Activated CD4-positive, alpha-beta T cell treated with anti-CD3 and anti-CD28 coated beads for 48 hours (primary cell): ENCODE measurements at regions not wholly inside any gene's neighbourhood (a gene's known extent, or its start where the extent isn't known, plus 50 kb on each side); places are given as distances from the start of the nearest gene placed in this dataset.

Experiments
- DNase-seq: peaks from one replicate; pipeline ENCODE4 v3.0.0-alpha.2; 2020

GRCh38 chr3:39000008-39000450 is 51.7 kb downstream of the SCN11A start:
- no peak for DNase-seq

- no peak for DNase-seq
These were observed 53.7 kb downstream of the SCN11A start for GRCh38 chr3:38998086-38998485.

GRCh38 chr3:38996193-38996592 is 55.6 kb downstream of the SCN11A start:
- DNase-seq: no peak

GRCh38 chr3:38994251-38994650 is 57.5 kb downstream of the SCN11A start:
- DNase-seq: no peak

DNA sequence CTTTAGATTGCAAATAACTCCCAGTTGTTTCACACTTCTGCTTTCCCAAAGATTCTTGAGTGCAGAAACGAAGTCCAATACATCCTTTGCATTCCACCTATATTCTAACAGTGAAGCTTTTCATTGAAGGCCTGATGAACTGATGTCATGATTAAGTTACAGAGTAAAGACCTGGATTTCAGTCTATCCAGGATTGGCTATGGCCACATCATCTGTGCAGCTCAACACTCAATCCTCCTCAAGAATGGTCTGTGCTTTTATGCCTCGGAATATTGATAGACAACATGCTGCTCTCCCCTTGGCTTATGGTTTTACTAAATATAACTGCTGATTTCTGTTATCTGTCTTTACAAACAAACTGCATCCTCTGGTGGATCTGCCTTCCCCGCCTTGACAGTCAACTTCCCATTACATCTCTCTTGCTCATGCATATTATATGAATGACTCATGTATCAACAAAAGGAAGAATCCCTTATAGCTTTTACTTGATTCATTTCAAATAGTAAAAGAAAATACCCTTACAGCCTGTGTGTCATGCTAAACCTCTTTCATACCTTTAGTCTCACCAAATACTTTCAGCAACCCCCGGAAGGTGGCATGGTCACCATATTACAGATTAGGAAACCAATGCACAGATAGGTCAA is 59.5 kb downstream of the SCN11A start:
- DNase-seq: no peak

GRCh38 chr3:38990621-38991020 is 61.1 kb downstream of the SCN11A start:
- no peak for DNase-seq

DNA sequence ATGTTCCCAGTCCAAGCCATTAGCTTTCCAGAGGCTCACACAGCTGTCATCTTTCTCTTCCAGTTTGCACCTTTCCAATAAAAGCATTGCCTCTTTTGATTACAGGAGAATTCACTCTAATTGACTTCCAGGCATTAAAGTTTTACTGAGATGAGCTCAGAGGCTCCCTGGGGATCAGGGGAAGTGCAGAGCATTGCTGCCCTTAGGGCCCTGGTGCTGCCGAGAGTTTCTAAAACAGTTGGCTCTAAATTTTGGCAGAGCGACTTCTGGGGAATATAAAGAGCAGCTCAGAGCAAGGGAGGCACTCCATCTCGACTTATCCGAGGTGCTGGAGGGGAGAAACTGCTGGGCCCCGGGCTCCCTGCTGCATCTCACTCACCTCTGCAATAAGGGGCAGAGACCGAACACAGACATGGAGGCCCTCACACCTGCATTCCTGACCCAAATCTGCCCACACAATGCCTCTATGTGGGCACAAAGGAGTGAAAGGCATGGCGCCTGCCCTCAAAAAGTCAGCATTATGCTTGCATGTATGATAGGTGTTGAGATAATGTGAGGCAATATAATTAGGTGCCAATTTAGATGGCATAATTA is 61.7 kb downstream of the SCN11A start:
- no peak for DNase-seq

GRCh38 chr3:38988955-38989354 is 62.8 kb downstream of the SCN11A start:
- DNase-seq: no peak

DNA sequence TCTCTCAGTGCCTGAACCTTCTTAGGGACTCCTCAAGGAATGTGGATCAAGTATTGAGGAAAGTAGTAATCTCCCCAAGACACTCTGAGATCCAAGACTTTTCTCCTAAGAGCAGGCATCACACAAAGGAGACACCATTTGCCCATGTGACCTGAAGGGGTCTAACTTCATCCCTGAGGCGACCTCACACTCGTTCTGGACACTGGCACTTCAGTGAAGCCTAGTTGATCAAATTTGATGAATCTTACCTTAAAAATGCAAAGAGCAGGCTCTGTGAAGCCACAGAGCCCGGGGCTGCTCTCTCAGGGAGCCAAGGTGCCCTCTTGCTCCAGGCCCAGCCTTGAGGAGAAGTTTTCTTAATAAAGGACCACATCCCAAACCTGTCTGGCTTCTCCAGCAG is 64.3 kb downstream of the SCN11A start:
- DNase-seq: no peak

DNA sequence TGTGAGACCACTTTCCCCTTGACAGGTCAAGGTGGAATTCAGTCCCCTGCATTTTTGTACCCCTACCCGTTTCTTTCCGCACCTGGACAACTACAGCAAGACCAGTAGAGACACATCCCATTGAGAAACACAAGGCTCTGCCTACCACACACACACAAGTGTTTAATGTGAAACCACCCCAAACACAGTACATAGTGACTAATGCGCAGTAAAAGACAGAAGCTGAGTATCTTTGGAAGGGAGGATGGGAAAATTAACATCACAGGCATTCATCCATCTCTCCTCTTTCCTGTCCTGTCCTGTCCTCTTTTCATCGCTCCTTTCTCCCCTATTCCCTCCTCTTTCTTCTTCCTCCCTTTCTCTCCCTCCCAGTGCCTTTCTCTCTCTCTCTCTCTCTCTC is 64.8 kb downstream of the SCN11A start:
- DNase-seq: no peak

DNA sequence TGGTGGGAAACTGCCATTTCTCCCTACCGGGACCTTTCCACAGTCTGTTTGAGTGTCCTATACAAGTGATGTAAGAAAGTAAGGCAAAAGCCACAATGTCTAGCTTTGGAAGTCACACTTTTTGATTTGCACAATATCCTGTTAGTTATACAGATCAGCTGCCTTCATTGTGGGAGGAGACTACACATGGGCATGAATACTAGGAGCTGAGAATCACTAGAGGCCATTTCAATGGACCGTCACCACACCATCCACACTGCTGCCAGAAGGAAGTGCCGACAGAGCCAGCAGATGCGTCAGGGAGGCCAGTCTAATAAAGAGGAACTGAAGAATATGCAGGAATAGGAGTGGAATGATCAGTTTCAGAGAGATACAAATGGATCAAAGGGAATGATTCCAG is 65.8 kb downstream of the SCN11A start:
- no peak for DNase-seq

GRCh38 chr3:38985581-38985980 is 66.2 kb downstream of the SCN11A start:
- no peak for DNase-seq

DNA sequence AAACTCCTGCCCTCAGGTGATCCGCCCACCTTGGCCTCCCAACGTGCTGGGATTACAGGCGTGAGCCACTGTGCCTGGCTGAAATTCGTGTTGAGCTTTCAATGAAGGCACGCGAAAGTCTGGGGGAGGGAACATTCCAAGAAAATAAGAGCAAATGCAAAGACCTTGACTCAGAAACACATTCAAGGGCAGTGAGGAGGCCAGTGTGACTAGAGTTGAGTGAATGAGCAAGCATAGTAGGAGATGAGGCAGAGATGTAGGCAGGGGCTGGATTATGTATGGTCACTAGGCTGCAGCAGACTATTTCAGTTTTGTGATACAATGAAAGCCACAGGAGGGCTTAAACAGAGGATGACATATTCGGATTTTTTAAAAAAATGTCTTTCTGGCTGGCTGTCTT is 67.0 kb downstream of the SCN11A start:
- DNase-seq: no peak

DNA sequence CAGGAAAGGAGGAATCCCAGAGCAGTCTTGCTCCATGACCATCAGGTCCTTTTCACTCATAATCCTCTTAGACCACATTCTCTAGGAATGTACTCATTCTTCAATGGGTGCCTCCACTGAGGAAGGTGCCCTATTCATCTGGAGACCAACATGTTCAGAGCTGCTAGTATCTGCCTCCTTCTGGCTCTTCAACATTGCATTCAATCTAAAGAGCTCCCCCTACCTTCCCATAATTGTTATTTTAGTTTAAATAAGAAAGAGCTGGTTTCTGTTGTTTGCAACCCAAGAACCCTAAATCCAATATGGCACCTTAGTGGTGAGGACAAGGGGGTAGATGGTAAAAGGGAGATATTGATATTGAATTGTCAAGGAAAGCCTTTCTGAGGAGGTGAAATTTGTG is 67.6 kb downstream of the SCN11A start:
- DNase-seq: no peak

DNA sequence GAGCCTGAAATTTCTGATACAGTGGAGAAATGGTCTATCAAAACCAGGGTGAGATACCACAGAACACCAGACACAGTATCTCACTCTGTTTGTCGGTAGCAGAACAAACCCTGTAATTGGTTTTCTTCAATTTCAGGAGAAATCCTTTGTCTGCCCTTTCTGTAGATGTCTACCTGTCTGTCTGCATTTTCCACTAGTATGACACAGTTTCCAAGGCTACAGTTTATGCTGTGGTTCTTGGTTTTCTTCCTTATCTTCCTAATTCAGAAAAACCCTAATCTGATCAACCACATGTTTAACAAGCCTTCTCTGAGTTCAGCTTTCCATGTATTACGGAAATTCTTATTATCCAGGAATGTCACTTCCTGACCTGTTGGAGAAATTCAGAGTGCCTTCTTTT is 70.8 kb downstream of the SCN11A start:
- DNase-seq: no peak

GRCh38 chr3:38978729-38979128 is 73.0 kb downstream of the SCN11A start:
- DNase-seq: no peak

- DNase-seq: no peak
These were observed 80.7 kb downstream of the SCN11A start for GRCh38 chr3:38970851-38971638.

DNA sequence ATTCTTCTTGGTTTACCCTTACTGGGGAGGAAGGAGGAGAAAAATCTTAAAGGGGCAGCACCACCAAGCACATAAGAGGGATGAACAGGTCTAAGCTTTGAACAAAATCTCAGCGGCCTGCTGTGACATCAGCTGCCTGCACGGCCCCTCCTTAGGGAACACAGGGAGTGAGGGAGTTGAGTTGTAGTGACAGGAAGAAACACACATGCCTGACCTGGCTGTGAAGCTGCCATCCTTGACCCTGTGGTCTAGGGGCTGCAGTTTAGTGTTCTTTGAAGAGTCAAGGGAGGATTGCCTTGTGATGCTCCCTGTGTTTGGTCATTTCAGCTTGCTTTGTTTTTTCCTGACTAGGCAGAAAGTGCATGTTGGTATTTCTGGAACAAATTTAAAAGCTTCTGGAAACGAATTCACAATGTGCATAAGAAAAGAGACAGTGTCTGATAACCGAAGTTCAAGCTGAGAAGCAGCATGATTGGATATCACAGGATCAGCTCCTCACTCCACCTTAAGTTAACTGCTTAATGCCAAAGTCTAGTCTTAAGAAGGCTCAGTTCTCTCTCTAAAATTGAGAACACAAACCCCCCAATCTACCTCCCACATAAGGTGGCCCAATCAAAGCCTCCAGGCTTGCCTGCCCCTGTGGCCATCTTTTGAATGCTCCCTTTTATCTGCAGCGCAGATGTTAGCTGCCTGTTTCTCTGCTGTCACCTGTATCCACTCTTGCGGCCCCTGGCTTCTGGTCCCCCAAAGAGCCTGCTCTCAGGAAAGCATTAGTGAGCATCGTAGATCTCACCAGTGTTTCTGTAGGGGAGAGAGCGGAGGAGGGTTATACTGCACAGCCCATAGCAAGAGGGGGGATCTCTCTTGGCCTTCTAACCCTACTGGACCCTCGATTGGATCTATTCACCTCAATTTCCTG is 82.2 kb downstream of the SCN11A start:
- DNase-seq: no peak

- no peak for DNase-seq
These were observed 82.9 kb downstream of the SCN11A start for GRCh38 chr3:38968891-38969290.

GRCh38 chr3:38968403-38968802 is 83.3 kb downstream of the SCN11A start:
- DNase-seq: no peak

DNA sequence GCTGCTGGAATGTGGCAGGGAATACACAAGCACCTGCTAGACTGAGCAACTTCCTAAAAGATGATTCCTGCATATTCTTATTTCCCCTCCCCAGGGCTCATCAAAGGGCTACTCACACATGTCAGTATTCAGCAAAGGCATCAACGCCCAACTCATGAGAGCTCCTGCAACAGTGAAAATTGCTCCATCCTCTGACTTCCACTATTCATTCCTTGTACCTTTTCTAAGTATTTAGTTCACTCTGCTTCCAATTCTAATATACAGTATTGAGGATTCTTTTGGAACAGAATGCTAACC is 84.1 kb downstream of the SCN11A start:
- DNase-seq: no peak

DNA sequence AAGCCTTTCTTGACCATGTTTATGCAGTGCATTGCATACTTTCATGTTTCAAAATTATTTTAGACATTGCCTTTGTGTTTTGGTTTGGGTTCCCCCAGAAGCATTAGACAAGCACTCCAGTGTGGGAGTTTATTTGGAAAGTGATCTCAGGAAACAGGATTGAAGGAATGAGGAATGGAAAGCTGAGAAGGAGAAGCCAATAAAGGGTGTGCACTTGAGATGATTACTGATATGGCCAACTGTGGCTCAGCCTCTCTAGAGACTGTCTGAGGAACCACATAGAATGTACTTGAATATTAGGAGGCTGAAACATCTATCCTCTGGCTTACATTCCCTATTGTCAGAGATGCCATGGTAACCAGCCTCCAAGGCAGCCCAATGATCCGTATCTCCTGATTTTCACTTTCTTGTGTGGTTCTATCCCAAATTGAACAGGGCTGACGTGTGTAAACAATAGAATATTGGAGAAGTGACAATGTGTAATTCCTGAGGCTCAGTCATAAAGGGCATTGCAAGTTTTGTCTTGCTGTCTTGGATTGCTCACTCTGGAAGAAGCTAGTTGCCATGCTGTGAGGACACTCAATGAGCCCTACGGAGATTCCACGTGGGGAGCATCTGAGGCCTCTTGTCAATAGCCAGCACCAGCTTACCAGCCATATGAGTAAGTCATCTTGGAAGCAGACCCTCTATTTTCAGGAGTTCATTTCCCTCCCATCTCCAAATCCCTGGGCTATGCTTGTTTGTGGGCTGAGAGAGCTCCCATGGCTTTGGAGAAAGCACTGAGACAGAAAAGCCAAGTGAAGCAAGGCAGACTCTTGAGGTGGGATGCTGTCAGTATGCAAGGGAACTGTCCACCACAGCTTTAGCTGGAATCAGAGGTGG is 84.7 kb downstream of the SCN11A start:
- no peak for DNase-seq
